ENCODE measurements at regions not wholly inside any gene's neighbourhood (a gene's known extent, or its start where the extent isn't known, plus 50 kb on each side); places are given as distances from the start of the nearest gene placed in this dataset.

GRCh38 chr2:151120011-151120410 lies 141.7 kb downstream of the RBM43 start:
- TF ChIP-seq CTCF (IDR thresholded peaks at IDR 0.05; ENCODE audit: extremely low read depth in 1 of 2, insufficient read depth in 1 of 2, low read depth in 1 of 2, low read length in 2 of 2) (no peak), POLR2AphosphoS5 (IDR thresholded peaks at IDR 0.05; ENCODE audit: insufficient read depth, low read depth, low read length) (no peak)

Measured in endothelial cell of umbilical vein (primary cell).